H1 (cell line): ENCODE measurements at regions not wholly inside any gene's neighbourhood (a gene's known extent, or its start where the extent isn't known, plus 50 kb on each side); places are given as distances from the start of the nearest gene placed in this dataset.

Experiments used
- GABPA ChIP-seq: IDR thresholded peaks from 2 replicates; pipeline ENCODE4 v1.6.1; 2011; ENCODE audit warnings: mild to moderate bottlenecking, low read length, moderate library complexity, borderline replicate concordance; ENCODE audit not compliant: insufficient read depth
- TAF7 ChIP-seq: optimal IDR thresholded peaks from 2 replicates; pipeline ENCODE3; 2011; ENCODE audit warnings: low read depth, mild to moderate bottlenecking, inconsistent platforms, low read length, moderate library complexity, borderline replicate concordance
- TCF12 ChIP-seq: IDR thresholded peaks from 2 replicates; pipeline ENCODE4 v1.6.1; 2011; ENCODE audit warnings: low read depth, mild to moderate bottlenecking, low read length
- TF ChIP-seq, protein P1 (sequence below): IDR thresholded peaks from 2 replicates; pipeline ENCODE4 v1.6.1; 2012; ENCODE audit warnings: inconsistent platforms

DNA sequence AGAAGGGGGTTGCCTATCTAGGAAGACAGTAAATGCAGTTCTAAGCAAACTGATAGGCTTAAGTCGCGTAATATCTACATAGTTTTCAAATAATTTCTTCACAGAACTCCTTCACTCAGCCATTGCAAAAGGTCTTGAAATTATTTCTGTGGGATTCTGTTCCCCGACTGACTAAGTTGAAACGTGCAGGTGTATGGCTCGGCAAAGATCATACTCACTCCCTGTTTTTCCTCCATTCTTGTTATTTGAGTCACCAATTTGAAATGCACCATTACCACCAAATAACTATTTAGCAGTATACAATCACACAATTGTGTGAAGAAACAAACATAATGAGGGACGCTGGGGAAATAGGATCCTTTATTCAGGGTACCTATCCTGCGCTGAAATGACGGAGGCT, 771.1 kb downstream of the GATA3 start (continued):
- TF ChIP-seq TAF7 (no peak), TCF12 (no peak), GABPA (no peak)
- TF ChIP-seq, protein P1, sequence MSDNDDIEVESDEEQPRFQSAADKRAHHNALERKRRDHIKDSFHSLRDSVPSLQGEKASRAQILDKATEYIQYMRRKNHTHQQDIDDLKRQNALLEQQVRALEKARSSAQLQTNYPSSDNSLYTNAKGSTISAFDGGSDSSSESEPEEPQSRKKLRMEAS: no peak
